Hepatocyte (in vitro differentiated cells): ENCODE measurements at regions not wholly inside any gene's neighbourhood (a gene's known extent, or its start where the extent isn't known, plus 50 kb on each side); places are given as distances from the start of the nearest gene placed in this dataset.

Source experiments
- EZH2phosphoT487 ChIP-seq: fragments of 200-600 bp; sonication (generic); IDR thresholded peaks from one replicate; pipeline ENCODE4 v1.6.1; 2018; ENCODE audit warnings: antibody characterized with exemption, mild to moderate bottlenecking, low read depth, moderate library complexity; ENCODE audit not compliant: unreplicated experiment, severe bottlenecking
- TF ChIP-seq, protein P1 (sequence below): fragments of 200-600 bp; sonication (generic); IDR thresholded peaks from 2 replicates; pipeline ENCODE4 v1.5.1; 2016; ENCODE audit warnings: antibody characterized with exemption, mild to moderate bottlenecking; ENCODE audit not compliant: poor library complexity

- TF ChIP-seq, protein P1, sequence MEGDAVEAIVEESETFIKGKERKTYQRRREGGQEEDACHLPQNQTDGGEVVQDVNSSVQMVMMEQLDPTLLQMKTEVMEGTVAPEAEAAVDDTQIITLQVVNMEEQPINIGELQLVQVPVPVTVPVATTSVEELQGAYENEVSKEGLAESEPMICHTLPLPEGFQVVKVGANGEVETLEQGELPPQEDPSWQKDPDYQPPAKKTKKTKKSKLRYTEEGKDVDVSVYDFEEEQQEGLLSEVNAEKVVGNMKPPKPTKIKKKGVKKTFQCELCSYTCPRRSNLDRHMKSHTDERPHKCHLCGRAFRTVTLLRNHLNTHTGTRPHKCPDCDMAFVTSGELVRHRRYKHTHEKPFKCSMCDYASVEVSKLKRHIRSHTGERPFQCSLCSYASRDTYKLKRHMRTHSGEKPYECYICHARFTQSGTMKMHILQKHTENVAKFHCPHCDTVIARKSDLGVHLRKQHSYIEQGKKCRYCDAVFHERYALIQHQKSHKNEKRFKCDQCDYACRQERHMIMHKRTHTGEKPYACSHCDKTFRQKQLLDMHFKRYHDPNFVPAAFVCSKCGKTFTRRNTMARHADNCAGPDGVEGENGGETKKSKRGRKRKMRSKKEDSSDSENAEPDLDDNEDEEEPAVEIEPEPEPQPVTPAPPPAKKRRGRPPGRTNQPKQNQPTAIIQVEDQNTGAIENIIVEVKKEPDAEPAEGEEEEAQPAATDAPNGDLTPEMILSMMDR, result no peak
- no peak for TF ChIP-seq EZH2phosphoT487
Measured at GRCh38 chr6:113493991-113494390, 363.2 kb upstream of the MARCKS start.
